BLaER1 (cell line): ENCODE measurements at regions not wholly inside any gene's neighbourhood (a gene's known extent, or its start where the extent isn't known, plus 50 kb on each side); places are given as distances from the start of the nearest gene placed in this dataset.

ENCODE experiments used
- H3K27ac ChIP-seq: shearing (Covaris generic); formaldehyde crosslinking; 2 replicates; pipeline ENCODE4 v1.8.1; 2022
- H3K27me3 ChIP-seq: shearing (Covaris generic); formaldehyde crosslinking; 2 replicates; pipeline ENCODE4 v1.8.1; 2022
- H3K36me3 ChIP-seq: shearing (Covaris generic); formaldehyde crosslinking; 2 replicates; pipeline ENCODE4 v1.8.1; 2022
- H3K4me1 ChIP-seq: shearing (Covaris generic); formaldehyde crosslinking; 2 replicates; pipeline ENCODE4 v1.8.1; 2022
- H3K4me2 ChIP-seq: shearing (Covaris generic); formaldehyde crosslinking; 2 replicates; pipeline ENCODE4 v1.8.1; 2022
- H3K4me3 ChIP-seq: shearing (Covaris generic); formaldehyde crosslinking; 2 replicates; pipeline ENCODE4 v1.8.1; 2022
- H3K9ac ChIP-seq: shearing (Covaris generic); formaldehyde crosslinking; 2 replicates; pipeline ENCODE4 v1.8.1; 2022
- H3K9me3 ChIP-seq: shearing (Covaris generic); formaldehyde crosslinking; 2 replicates; pipeline ENCODE4 v1.8.1; 2022
- H4K20me1 ChIP-seq: shearing (Covaris generic); formaldehyde crosslinking; 2 replicates; pipeline ENCODE4 v1.8.1; 2022
- Cebpa-rat ChIP-seq: shearing (Covaris generic); IDR thresholded peaks from 2 replicates; pipeline ENCODE4 v1.8.1; 2022

DNA sequence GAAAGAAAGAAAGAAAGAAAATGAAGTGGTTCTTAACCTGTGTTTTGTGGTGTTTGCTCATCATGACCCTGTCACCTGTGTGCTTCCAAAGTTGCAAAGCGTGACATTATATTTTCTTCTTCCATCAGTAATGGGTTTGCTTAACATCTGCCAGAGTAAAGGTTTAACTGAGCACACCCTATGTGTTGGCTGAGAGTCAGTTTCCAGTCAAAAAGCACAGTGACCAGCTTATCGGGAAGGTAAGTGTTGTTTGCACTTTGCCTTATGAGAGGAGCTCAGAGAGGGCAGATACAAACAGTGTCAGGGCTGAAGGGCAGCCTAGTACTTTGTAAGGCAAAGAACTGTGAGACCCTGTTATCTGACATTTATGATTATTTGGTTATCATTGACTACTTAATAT is 406.2 kb upstream of the CWC22 start:
- Histone ChIP-seq H3K27me3 (no peaks in the 10 kb centered on the region), H3K9ac (no peak overlapping the region), H3K9me3 (no peaks in the 10 kb centered on the region), H3K27ac (no peak overlapping the region), H4K20me1 (no peaks in the 10 kb centered on the region), H3K4me2 (no peak overlapping the region), H3K4me1 (no peaks in the 10 kb centered on the region), H3K36me3 (no peaks in the 10 kb centered on the region), H3K4me3 (no peak overlapping the region)
- TF ChIP-seq Cebpa-rat: no peak

DNA sequence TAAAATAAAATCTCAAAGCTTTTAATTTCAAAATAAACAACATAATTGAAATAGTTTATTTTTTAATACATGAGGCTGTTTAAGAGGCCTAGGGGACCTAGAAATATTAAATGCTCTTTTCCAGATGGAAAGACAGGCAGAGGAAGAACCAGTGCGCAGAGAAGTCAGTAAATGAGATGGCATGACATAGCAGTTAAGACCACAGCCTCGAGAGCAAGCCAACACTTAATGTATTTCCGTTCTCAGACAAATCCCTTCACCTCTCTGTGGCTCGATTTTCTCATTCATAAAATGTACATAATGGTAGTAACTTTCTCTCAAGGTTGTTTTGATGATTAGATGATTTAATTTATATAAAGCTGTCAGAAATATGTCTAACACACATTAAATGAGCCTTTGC is 405.1 kb upstream of the CWC22 start:
- no peak overlapping the region for H3K4me3 ChIP-seq
- no peak overlapping the region for H3K9ac ChIP-seq
- no peak overlapping the region for H3K4me2 ChIP-seq
- no peak overlapping the region for H3K27ac ChIP-seq
- no peaks in the 10 kb centered on the region for H4K20me1 ChIP-seq
- H3K36me3 ChIP-seq: no peaks in the 10 kb centered on the region
- no peaks in the 10 kb centered on the region for H3K27me3 ChIP-seq
- TF ChIP-seq Cebpa-rat: no peak
- H3K9me3 ChIP-seq: no peaks in the 10 kb centered on the region
- no peaks in the 10 kb centered on the region for H3K4me1 ChIP-seq

DNA sequence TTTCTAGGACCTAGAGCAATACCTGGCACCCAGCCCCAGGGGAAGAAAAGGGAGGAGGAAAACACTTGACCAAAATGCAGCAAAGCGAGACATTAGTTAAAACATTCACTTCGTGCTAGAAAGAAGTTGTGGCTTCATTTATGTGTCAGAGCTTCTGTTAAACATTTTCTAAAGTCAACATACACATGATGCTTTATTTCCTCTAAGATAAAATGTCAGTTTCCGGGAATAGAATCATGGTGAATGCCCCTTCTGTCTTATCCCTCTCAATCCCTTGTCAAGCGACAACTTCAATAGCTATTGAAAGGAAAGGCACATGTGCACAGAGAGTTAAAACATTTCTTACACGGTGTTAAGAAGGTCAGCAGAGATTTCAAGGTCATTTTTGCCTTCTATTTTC is 404.6 kb upstream of the CWC22 start:
- no peak for TF ChIP-seq Cebpa-rat
- no peaks in the 10 kb centered on the region for H4K20me1 ChIP-seq
- no peak overlapping the region for H3K27ac ChIP-seq
- H3K4me3 ChIP-seq: no peak overlapping the region
- no peak overlapping the region for H3K4me2 ChIP-seq
- no peaks in the 10 kb centered on the region for H3K4me1 ChIP-seq
- H3K9ac ChIP-seq: no peak overlapping the region
- H3K9me3 ChIP-seq: no peaks in the 10 kb centered on the region
- no peaks in the 10 kb centered on the region for H3K36me3 ChIP-seq
- H3K27me3 ChIP-seq: no peaks in the 10 kb centered on the region

DNA sequence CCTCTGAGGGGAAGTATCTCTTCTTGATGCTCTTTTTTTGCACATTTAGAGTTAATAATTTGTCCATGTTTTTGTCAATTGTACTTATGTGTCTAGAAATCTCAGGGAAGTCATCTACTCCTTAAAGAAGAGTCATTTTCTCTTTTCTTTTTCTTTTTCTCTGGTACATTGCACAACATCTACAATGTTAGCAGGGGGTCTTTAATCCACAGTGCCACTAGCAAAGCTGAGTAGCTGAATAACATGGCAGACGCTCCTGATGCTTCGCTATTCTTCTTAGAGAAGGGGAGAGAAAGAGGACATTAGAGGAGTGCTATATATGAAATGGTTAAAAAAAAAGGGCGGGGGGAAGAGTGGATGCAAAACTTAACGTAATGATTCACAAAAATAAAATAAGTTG is 399.6 kb upstream of the CWC22 start:
- Histone ChIP-seq H4K20me1 (no peaks in the 10 kb centered on the region), H3K9ac (no peak overlapping the region), H3K4me2 (no peak overlapping the region), H3K4me3 (no peak overlapping the region), H3K27ac (no peak overlapping the region), H3K27me3 (no peaks in the 10 kb centered on the region), H3K4me1 (no peaks in the 10 kb centered on the region), H3K9me3 (no peaks in the 10 kb centered on the region), H3K36me3 (no peaks in the 10 kb centered on the region)
- no peak for TF ChIP-seq Cebpa-rat

DNA sequence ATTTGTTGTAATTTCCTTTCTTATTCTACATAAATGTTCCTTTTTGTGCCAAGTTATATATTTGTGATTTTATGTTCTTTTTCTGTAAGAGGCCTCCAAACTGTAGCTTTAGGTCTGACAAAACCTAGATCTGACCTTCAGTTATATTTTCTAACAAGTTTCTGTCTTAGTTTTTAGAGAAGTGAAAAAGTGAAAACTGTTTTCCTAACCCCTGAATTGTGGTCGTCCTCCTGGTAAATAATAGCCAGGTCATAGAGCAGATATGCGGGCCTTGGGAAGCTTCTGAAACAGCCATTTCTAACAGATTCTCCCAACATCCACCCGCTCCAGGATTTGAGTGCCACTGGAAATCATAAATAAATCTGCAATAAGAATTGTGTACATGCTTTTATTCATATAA is 398.4 kb upstream of the CWC22 start:
- H3K4me3 ChIP-seq: no peak overlapping the region
- H3K9ac ChIP-seq: no peak overlapping the region
- H3K4me1 ChIP-seq: no peaks in the 10 kb centered on the region
- H3K4me2 ChIP-seq: no peak overlapping the region
- no peak for TF ChIP-seq Cebpa-rat
- H3K36me3 ChIP-seq: no peaks in the 10 kb centered on the region
- H3K27ac ChIP-seq: no peak overlapping the region
- H3K27me3 ChIP-seq: no peaks in the 10 kb centered on the region
- no peaks in the 10 kb centered on the region for H4K20me1 ChIP-seq
- H3K9me3 ChIP-seq: no peaks in the 10 kb centered on the region

DNA sequence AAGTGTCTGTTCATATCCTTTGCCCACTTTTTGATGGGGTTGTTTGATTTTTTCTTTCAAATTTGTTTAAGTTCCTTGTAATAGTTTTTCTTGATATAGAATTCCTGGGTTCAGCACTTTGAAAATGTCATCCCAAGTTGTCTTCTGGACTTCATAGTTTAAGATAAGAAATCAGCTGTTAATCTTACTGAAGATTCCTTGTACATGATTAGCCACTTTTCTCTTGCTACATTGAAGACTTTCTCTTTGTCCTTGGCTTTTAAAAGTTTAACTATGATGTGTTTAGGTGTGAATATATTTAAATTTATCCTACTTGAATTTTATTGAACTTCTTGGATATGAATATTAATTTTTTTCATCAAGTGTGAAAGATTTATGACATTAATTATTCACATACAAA is 387.2 kb upstream of the CWC22 start:
- H3K9ac ChIP-seq: no peak overlapping the region
- H3K9me3 ChIP-seq: peaks cover 12% of the 10 kb centered on the region; the same call in 1 of the 2 replicates
- H3K36me3 ChIP-seq: no peaks in the 10 kb centered on the region
- H3K4me2 ChIP-seq: no peak overlapping the region
- H4K20me1 ChIP-seq: no peaks in the 10 kb centered on the region
- no peaks in the 10 kb centered on the region for H3K27me3 ChIP-seq
- H3K4me3 ChIP-seq: no peak overlapping the region
- H3K4me1 ChIP-seq: peaks cover 3% of the 10 kb centered on the region; the same call in 1 of the 2 replicates
- no peak for TF ChIP-seq Cebpa-rat
- no peak overlapping the region for H3K27ac ChIP-seq

DNA sequence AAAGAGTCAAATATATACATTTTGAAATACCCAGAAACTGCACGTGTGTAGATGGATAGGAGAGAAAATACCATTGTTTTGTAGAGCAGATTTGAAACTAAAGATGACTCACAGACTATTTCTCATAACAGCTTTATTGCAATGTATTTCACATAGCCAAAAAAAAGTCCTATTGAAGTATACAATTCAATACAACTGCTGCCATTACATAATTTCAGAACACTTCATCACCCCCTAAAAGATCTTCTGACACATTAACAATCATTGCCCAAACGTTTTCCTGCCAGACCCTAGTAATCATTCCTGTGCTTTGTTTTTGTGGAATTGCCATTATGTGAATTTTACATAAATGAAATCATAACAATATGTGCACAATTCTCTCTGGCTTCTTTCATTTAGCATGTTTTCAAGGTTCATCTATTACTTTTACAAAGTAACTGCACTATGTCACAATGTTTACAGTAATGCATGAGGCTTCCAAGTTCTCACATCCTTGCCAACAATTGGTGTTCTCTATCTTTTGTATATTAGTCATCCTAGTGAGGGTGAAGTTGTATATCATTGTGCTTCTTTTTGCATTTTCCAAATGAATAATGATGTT is 378.6 kb upstream of the CWC22 start:
- TF ChIP-seq Cebpa-rat: no peak
- Histone ChIP-seq H4K20me1 (no peaks in the 10 kb centered on the region), H3K9ac (no peak overlapping the region), H3K9me3 (no peaks in the 10 kb centered on the region), H3K4me1 (no peaks in the 10 kb centered on the region), H3K4me3 (no peak overlapping the region), H3K27ac (no peak overlapping the region), H3K4me2 (no peak overlapping the region), H3K27me3 (no peaks in the 10 kb centered on the region), H3K36me3 (no peaks in the 10 kb centered on the region)

DNA sequence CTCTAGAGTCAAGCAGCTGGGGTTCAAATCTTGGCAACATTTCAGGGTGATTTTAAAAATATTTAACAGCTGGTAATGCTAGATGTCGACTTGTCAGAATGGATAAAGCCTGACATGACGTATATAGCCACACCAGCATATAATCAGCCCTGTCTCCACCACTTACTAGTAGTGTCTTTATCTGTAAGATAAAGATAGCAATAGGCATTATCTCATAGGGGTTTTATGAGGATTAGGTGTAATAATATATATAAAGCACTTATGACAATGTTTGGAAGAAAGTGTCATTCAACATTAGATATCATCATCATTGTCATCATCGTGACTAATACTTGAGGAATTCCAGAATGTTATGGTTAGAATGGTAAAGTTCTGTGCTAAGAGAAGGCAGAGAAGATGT is 369.0 kb upstream of the CWC22 start:
- no peak for TF ChIP-seq Cebpa-rat
- Histone ChIP-seq H3K9ac (no peak overlapping the region), H3K9me3 (no peaks in the 10 kb centered on the region), H3K4me2 (no peak overlapping the region), H4K20me1 (no peaks in the 10 kb centered on the region), H3K4me3 (no peak overlapping the region), H3K36me3 (no peaks in the 10 kb centered on the region), H3K27me3 (no peaks in the 10 kb centered on the region), H3K4me1 (no peaks in the 10 kb centered on the region), H3K27ac (no peak overlapping the region)

DNA sequence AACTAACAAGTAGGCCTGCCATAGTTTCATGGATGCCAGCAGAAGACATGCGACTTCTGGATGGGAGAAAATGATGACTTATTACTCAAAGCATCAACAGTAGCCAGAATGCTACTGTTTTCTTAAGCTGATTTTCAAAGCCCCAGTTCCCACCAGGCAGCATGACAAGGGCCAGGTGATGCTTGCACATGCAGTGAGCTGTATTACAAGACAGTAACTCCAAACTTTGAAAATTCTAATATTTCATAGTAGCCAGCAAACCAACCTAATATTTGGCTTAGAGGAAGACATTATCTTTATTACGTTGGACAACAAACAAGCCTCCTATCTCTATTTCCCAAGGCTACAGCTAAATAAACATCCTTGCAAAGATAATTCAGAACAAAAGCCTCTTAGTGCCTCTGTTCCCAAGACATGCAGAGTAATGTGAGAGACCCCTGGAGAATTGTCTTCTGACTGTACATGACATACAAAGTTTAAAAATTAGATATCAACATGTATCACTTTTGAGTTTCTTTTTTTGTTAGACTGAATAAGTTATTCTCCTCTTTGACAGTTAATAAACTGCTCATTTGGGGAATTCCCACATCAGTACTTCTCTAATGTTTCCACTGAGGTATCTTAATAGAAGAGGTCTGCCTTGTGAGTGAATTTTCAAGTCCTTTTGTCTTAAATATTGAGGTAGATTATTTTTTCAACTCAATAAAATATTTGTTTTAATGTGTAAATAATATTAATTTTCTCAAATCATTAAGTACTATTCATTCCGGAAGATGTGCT is 367.6 kb upstream of the CWC22 start:
- Histone ChIP-seq H3K9me3 (no peaks in the 10 kb centered on the region), H3K36me3 (no peaks in the 10 kb centered on the region), H3K4me1 (no peaks in the 10 kb centered on the region), H3K4me3 (no peak overlapping the region), H3K4me2 (no peak overlapping the region), H3K9ac (no peak overlapping the region), H3K27ac (no peak overlapping the region), H4K20me1 (no peaks in the 10 kb centered on the region), H3K27me3 (no peaks in the 10 kb centered on the region)
- no peak for TF ChIP-seq Cebpa-rat

DNA sequence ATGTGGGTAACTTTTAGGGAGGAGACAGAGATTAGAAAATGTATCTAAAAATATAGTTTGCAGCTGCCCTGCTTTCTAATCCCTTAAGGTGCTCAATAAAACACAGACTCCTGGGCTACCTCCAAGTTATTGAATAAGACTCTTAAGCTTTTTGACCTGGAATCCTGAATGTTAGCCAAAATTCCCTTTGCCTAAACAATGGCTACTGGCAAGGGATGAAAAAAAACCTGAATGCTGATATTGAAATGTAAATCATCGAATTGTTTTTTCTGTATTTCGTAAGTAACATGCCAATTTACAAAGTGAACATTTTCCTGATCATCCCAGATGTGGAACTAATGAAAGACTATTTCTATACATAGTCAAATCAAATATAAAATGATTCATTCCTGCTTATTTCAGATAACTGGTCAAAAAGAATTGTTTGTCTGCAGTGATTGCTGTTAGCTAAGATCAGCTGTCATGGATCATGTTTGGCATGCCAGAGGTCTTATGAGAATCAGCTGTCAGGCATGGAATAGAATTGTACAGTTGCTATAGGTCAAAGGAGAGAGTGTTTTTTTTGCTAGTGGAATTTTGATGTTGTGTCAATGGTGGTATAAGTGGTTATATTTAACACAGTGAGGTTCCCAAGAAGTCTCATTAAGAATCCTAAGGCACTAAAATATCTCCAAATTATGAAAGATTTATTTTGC is 363.6 kb upstream of the CWC22 start:
- no peaks in the 10 kb centered on the region for H3K36me3 ChIP-seq
- H3K4me2 ChIP-seq: no peak overlapping the region
- H3K27ac ChIP-seq: no peak overlapping the region
- no peak overlapping the region for H3K9ac ChIP-seq
- no peak overlapping the region for H3K4me3 ChIP-seq
- no peaks in the 10 kb centered on the region for H3K9me3 ChIP-seq
- H3K27me3 ChIP-seq: no peaks in the 10 kb centered on the region
- no peak for TF ChIP-seq Cebpa-rat
- H3K4me1 ChIP-seq: no peaks in the 10 kb centered on the region
- H4K20me1 ChIP-seq: no peaks in the 10 kb centered on the region
